Calu3 (cell line): ENCODE measurements at regions not wholly inside any gene's neighbourhood (a gene's known extent, or its start where the extent isn't known, plus 50 kb on each side); places are given as distances from the start of the nearest gene placed in this dataset.

Source experiments
- BruUV-seq: library from RNA; stranded (reverse); fragments of 400-500 nt; replicated peaks from 2 replicates; lab custom pipeline; 2021; lab: Mats Ljungman, UMichigan
- CTCF ChIA-PET: fragments of 300-600 bp; sonication (Branson Sonifier 250); formaldehyde crosslinking; loops from one replicate; lab custom pipeline; 2022; ENCODE audit warnings: antibody characterized with exemption; lab: Charles Lee
- DNase-seq: peaks from one replicate; pipeline ENCODE4 v3.0.0; 2022
- H3K27ac Mint-ChIP-seq: one replicate; pipeline ENCODE4 v1.8.0; 2022; ENCODE audit warnings: mixed read lengths; ENCODE audit not compliant: unreplicated experiment
- H3K27me3 Mint-ChIP-seq: one replicate; pipeline ENCODE4 v1.8.0; 2022; ENCODE audit warnings: mixed read lengths; ENCODE audit not compliant: unreplicated experiment
- H3K36me3 Mint-ChIP-seq: one replicate; pipeline ENCODE4 v1.8.0; 2022; ENCODE audit warnings: mild to moderate bottlenecking, moderate library complexity, mixed read lengths; ENCODE audit not compliant: insufficient read depth, unreplicated experiment
- H3K4me1 Mint-ChIP-seq: one replicate; pipeline ENCODE4 v1.8.0; 2022; ENCODE audit warnings: mild to moderate bottlenecking, low read depth, mixed read lengths; ENCODE audit not compliant: unreplicated experiment
- H3K4me3 Mint-ChIP-seq: one replicate; pipeline ENCODE4 v1.8.0; 2022; ENCODE audit warnings: mild to moderate bottlenecking, low read depth, moderate library complexity, mixed read lengths; ENCODE audit not compliant: unreplicated experiment
- H3K9me3 Mint-ChIP-seq: one replicate; pipeline ENCODE4 v1.8.0; 2022; ENCODE audit warnings: low read depth, mixed read lengths; ENCODE audit not compliant: unreplicated experiment
- intact Hi-C: fragments of 100-400 bp; cut with micrococcal nuclease; formaldehyde crosslinking; loops from one replicate; pipeline ENCODE4 v1.10.0; 2022; ENCODE audit not compliant: unreplicated experiment
- TF ChIP-seq, protein P1 (sequence below): fragments of 200-600 bp; IDR thresholded peaks from one replicate; pipeline ENCODE4 v1.8.0; 2022; ENCODE audit warnings: antibody characterized with exemption; ENCODE audit not compliant: unreplicated experiment

DNA sequence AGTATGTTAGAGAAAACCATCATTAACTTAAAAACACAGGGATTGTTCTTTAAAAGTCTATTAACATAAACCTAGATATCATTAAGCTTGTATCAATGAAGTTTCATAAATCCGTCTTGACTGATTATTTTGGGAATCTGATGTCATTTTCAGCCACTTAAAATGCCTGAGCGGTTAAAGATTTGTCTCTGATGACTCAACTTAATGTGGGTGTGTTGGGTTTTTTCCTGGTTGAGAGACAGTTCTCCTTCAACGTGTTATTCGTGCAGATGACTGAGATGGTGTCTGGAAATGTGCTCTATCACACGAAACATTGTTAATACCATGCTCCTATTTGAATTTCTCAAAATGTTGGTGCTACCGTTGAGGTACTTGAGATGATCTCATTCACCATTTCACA is 227.3 kb upstream of the TENM3 start:
- H3K27ac Mint-ChIP-seq: no peak overlapping the region
- TF ChIP-seq, protein P1, sequence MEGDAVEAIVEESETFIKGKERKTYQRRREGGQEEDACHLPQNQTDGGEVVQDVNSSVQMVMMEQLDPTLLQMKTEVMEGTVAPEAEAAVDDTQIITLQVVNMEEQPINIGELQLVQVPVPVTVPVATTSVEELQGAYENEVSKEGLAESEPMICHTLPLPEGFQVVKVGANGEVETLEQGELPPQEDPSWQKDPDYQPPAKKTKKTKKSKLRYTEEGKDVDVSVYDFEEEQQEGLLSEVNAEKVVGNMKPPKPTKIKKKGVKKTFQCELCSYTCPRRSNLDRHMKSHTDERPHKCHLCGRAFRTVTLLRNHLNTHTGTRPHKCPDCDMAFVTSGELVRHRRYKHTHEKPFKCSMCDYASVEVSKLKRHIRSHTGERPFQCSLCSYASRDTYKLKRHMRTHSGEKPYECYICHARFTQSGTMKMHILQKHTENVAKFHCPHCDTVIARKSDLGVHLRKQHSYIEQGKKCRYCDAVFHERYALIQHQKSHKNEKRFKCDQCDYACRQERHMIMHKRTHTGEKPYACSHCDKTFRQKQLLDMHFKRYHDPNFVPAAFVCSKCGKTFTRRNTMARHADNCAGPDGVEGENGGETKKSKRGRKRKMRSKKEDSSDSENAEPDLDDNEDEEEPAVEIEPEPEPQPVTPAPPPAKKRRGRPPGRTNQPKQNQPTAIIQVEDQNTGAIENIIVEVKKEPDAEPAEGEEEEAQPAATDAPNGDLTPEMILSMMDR: no peak
- no peaks in the 10 kb centered on the region for H3K27me3 Mint-ChIP-seq
- H3K36me3 Mint-ChIP-seq: no peaks in the 10 kb centered on the region
- BruUV-seq: no TSS peak
- CTCF ChIA-PET: no interaction called here
- no peaks in the 10 kb centered on the region for H3K4me1 Mint-ChIP-seq
- intact Hi-C loops: no loop called here
- no peaks in the 10 kb centered on the region for H3K9me3 Mint-ChIP-seq
- no peak overlapping the region for H3K4me3 Mint-ChIP-seq
- DNase-seq: no peak

DNA sequence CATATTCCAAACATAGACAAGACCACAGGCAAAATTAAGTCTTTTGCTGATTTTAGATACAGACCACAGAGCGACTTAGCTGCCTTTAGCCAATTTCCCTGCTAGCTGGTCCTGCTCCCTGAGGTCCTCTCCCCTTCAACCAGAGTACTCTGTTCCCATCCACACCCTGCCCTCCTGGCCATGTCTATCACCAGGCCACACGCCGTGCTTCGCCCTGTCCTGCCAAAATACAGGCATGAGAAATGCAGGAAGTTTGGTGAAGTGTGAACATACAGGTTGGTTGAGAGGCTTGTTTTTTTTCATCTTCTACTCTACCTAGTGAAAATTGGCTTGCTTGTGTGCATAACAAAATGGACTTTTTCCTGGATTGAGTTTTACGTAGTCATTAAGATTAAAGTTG is 226.2 kb upstream of the TENM3 start:
- H3K36me3 Mint-ChIP-seq: no peaks in the 10 kb centered on the region
- H3K4me1 Mint-ChIP-seq: no peaks in the 10 kb centered on the region

DNA sequence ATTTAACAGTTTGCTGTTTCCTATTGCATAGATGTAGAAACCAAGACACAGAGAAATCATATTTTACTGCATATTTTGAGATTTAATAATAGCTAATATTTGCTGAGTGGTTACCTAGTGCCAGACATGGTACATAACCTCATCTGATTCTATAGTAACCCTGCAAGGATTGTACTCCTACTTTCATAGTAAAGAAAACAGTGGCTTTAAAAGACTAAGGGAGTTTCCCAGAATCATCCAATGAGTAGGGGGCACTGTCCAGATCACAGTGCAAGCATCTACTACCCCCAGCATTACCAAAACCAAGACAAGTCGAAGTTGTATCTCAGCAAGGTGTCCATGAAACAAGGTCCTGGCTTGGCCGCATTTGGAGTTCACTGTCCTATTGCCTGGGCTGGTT is 224.5 kb upstream of the TENM3 start:
- CTCF ChIA-PET: no interaction called here
- intact Hi-C loops: no loop called here
- no TSS peak for BruUV-seq
- TF ChIP-seq, protein P1: no peak
- no peak for DNase-seq
- Mint-ChIP-seq H3K27ac (no peak overlapping the region), H3K4me3 (no peak overlapping the region), H3K27me3 (no peaks in the 10 kb centered on the region), H3K36me3 (no peaks in the 10 kb centered on the region), H3K4me1 (no peaks in the 10 kb centered on the region), H3K9me3 (no peaks in the 10 kb centered on the region)

More for the DNA sequence above, 226.2 kb upstream of the TENM3 start:
- H3K4me3 Mint-ChIP-seq: no peak overlapping the region
- intact Hi-C loops: no loop called here
- no peaks in the 10 kb centered on the region for H3K27me3 Mint-ChIP-seq
- no peak overlapping the region for H3K27ac Mint-ChIP-seq
- BruUV-seq: no TSS peak
- TF ChIP-seq, protein P1: no peak
- CTCF ChIA-PET: no interaction called here
- DNase-seq: no peak
- no peaks in the 10 kb centered on the region for H3K9me3 Mint-ChIP-seq

DNA sequence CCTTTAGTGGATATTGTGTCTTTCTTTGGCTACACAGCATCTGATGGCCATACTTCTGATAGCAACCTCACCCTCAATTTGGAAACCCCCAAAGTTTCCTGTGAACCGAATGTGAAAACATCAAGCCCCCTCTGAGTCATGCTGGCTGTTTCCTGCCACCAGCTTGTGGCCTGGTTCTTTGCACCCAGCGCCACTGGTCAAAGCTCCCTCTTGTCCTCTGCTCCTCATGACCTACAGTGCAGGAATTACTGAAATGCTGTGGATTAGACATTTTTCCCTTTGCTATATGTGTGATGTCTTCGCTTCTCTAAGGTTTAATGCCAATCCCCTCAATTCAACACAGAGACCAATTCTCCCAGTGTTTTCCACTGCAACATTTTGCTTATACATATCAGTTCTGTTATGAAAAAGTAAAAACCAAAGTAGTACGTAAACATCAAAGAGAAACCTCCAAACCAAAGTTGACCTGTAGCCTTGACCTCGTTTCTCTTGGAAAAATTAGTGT is 224.0 kb upstream of the TENM3 start:
- H3K27me3 Mint-ChIP-seq: no peaks in the 10 kb centered on the region
- CTCF ChIA-PET: interaction anchor here (0.6 kb wide), 1 partner anchor 69 kb away, joined by 3 read pairs; no protein-coding TSS in a partner anchor
- H3K36me3 Mint-ChIP-seq: no peaks in the 10 kb centered on the region
- no peak overlapping the region for H3K27ac Mint-ChIP-seq
- no peak overlapping the region for H3K4me3 Mint-ChIP-seq
- no peaks in the 10 kb centered on the region for H3K9me3 Mint-ChIP-seq
- intact Hi-C loops: no loop called here
- TF ChIP-seq, protein P1: no peak
- no TSS peak for BruUV-seq
- no peak for DNase-seq
- no peaks in the 10 kb centered on the region for H3K4me1 Mint-ChIP-seq
